IMR-90 (cell line): ENCODE measurements at regions not wholly inside any gene's neighbourhood (a gene's known extent, or its start where the extent isn't known, plus 50 kb on each side); places are given as distances from the start of the nearest gene placed in this dataset.

Source experiments
- ATAC-seq: fragments of 200-7000 bp; cut with Tn5 transposase; 2 replicates; pipeline ENCODE4 v1.9.1; 2020; ENCODE audit warnings: low read depth, mild to moderate bottlenecking, moderate library complexity
- BruUV-seq: library from RNA; stranded (reverse); fragments of 400-500 nt; replicated peaks from 2 replicates; lab custom pipeline; 2021; lab: Mats Ljungman, UMichigan
- CTCF ChIA-PET: fragments of 300-600 bp; formaldehyde crosslinking; extraction: SDS; loops from one replicate; lab custom pipeline; 2021; ENCODE audit warnings: antibody characterized with exemption; lab: Yijun Ruan, JAX
- POLR2A ChIA-PET: fragments of 300-600 bp; sonication (Branson Sonifier 250); formaldehyde crosslinking; loops from one replicate; lab custom pipeline; 2022; ENCODE audit warnings: antibody characterized with exemption; ENCODE audit not compliant: unreplicated experiment; lab: Charles Lee
- DNase-seq: peaks from one replicate; pipeline ENCODE4 v3.0.0; 2013
- H2AFZ ChIP-seq: replicated peaks from 2 replicates; pipeline ENCODE3; 2013; ENCODE audit warnings: low read length, mild to moderate bottlenecking; ENCODE audit not compliant: poor library complexity
- H2AK5ac ChIP-seq: 2 replicates; pipeline ENCODE4 v1.6.1; 2013; ENCODE audit warnings: low read depth, low read length, inconsistent platforms
- H2AK9ac ChIP-seq: replicated peaks from 2 replicates; pipeline ENCODE3; 2013; ENCODE audit warnings: mild to moderate bottlenecking, low read depth, low read length, moderate library complexity; ENCODE audit not compliant: poor library complexity
- H2BK120ac ChIP-seq: 2 replicates; pipeline ENCODE4 v1.6.1; 2013; ENCODE audit warnings: low read depth, low read length, inconsistent platforms
- H2BK15ac ChIP-seq: 3 replicates; pipeline ENCODE4 v1.6.1; 2013; ENCODE audit warnings: low read depth, low read length, inconsistent platforms
- H2BK20ac ChIP-seq: 2 replicates; pipeline ENCODE4 v1.6.1; 2013; ENCODE audit warnings: low read depth, mild to moderate bottlenecking, inconsistent platforms, low read length, moderate library complexity
- H2BK5ac ChIP-seq: 2 replicates; pipeline ENCODE4 v1.6.1; 2013; ENCODE audit warnings: mild to moderate bottlenecking, low read depth, low read length, inconsistent platforms; ENCODE audit not compliant: poor library complexity, severe bottlenecking
- H3K14ac ChIP-seq: replicated peaks from 2 replicates; pipeline ENCODE4 v1.6.1; 2013; ENCODE audit warnings: low read depth, low read length, inconsistent platforms
- H3K18ac ChIP-seq: 2 replicates; pipeline ENCODE4 v1.6.1; 2013; ENCODE audit warnings: low read depth, low read length, control low read depth
- H3K23ac ChIP-seq: 2 replicates; pipeline ENCODE4 v1.6.1; 2013; ENCODE audit warnings: low read depth, low read length, inconsistent platforms
- H3K27ac ChIP-seq: 2 replicates; pipeline ENCODE4 v1.5.1; 2013; ENCODE audit warnings: mild to moderate bottlenecking, control low read depth, low read length; ENCODE audit not compliant: insufficient read depth
- H3K27me3 ChIP-seq: 2 replicates; pipeline ENCODE4 v1.6.1; 2013; ENCODE audit warnings: low read length; ENCODE audit not compliant: control insufficient read depth, insufficient read depth
- H3K36me3 ChIP-seq: 2 replicates; pipeline ENCODE4 v1.6.1; 2013; ENCODE audit warnings: low read length, mixed read lengths; ENCODE audit not compliant: control insufficient read depth, insufficient read depth
- H3K4ac ChIP-seq: 2 replicates; pipeline ENCODE4 v1.6.1; 2013; ENCODE audit warnings: low read depth, low read length, inconsistent platforms
- H3K4me1 ChIP-seq: 2 replicates; pipeline ENCODE4 v1.6.1; 2013; ENCODE audit warnings: low read length, mixed read lengths; ENCODE audit not compliant: control insufficient read depth, insufficient read depth
- H3K4me2 ChIP-seq: 2 replicates; pipeline ENCODE4 v1.6.1; 2013; ENCODE audit warnings: low read depth, mild to moderate bottlenecking, control low read depth, low read length, moderate library complexity
- H3K4me3 ChIP-seq: 2 replicates; pipeline ENCODE4 v1.5.1; 2013; ENCODE audit warnings: low read depth, mild to moderate bottlenecking, control low read depth, low read length, moderate library complexity; ENCODE audit not compliant: insufficient read depth
- H3K56ac ChIP-seq: 2 replicates; pipeline ENCODE4 v1.6.1; 2013; ENCODE audit warnings: low read length, inconsistent platforms; ENCODE audit not compliant: insufficient read depth; ENCODE audit errors: extremely low read depth
- H3K79me1 ChIP-seq, 2 experiments: 2 replicates each; pipeline ENCODE4 v1.6.1; 2013; ENCODE audit warnings: low read length in 2 of 2, inconsistent platforms in 1 of 2, low read depth in 1 of 2
- H3K9ac ChIP-seq: 2 replicates; pipeline ENCODE4 v1.6.1; 2013; ENCODE audit warnings: low read depth, low read length, control low read depth
- H3K9me1 ChIP-seq: 2 replicates; pipeline ENCODE4 v1.6.1; 2013; ENCODE audit warnings: low read length, inconsistent platforms; ENCODE audit not compliant: insufficient read depth
- H3K9me3 ChIP-seq: 2 replicates; pipeline ENCODE4 v1.6.1; 2013; ENCODE audit warnings: low read length; ENCODE audit not compliant: control insufficient read depth, insufficient read depth
- H4K20me1 ChIP-seq: 2 replicates; pipeline ENCODE4 v1.6.1; 2013; ENCODE audit warnings: low read length, inconsistent platforms; ENCODE audit not compliant: insufficient read depth
- H4K5ac ChIP-seq: 2 replicates; pipeline ENCODE4 v1.6.1; 2013; ENCODE audit warnings: mild to moderate bottlenecking, low read depth, low read length, control low read depth
- H4K8ac ChIP-seq, 2 experiments: 2 replicates each; pipeline ENCODE4 v1.6.1; 2013; ENCODE audit warnings: low read depth in 2 of 2, low read length in 2 of 2, control low read depth in 1 of 2, inconsistent platforms in 1 of 2
- H4K91ac ChIP-seq: 2 replicates; pipeline ENCODE4 v1.6.1; 2013; ENCODE audit warnings: low read depth, low read length, inconsistent platforms; ENCODE audit not compliant: insufficient read depth
- BHLHE40 ChIP-seq: fragments of 150-350 bp; IDR thresholded peaks from 2 replicates; pipeline ENCODE4 v1.6.1; 2016; ENCODE audit warnings: mild to moderate bottlenecking, low read depth, low read length
- CEBPB ChIP-seq: IDR thresholded peaks from 2 replicates; pipeline ENCODE4 v1.6.1; 2012; ENCODE audit warnings: low read depth, low read length, improper control_type of control experiment
- CHD1 ChIP-seq: IDR thresholded peaks from 2 replicates; pipeline ENCODE4 v1.6.1; 2012; ENCODE audit warnings: low read depth, low read length, improper control_type of control experiment
- MAFK ChIP-seq: IDR thresholded peaks from 2 replicates; pipeline ENCODE4 v1.6.1; 2012; ENCODE audit warnings: low read depth, low read length, improper control_type of control experiment
- MXI1 ChIP-seq: IDR thresholded peaks from 2 replicates; pipeline ENCODE4 v1.6.1; 2012; ENCODE audit warnings: low read depth, mild to moderate bottlenecking, low read length, moderate library complexity, borderline replicate concordance
- POLR2A ChIP-seq: IDR thresholded peaks from 2 replicates; pipeline ENCODE4 v1.6.1; 2012; ENCODE audit warnings: mild to moderate bottlenecking, low read depth, low read length
- RCOR1 ChIP-seq: IDR thresholded peaks from 2 replicates; pipeline ENCODE4 v1.6.1; 2012; ENCODE audit warnings: mild to moderate bottlenecking, low read length, improper control_type of control experiment; ENCODE audit not compliant: insufficient replicate concordance
- RFX5 ChIP-seq: IDR thresholded peaks from 2 replicates; pipeline ENCODE4 v1.8.0; 2012; ENCODE audit warnings: low read depth, mild to moderate bottlenecking, low read length, moderate library complexity
- SMC3 ChIP-seq: fragments of 150-350 bp; IDR thresholded peaks from 2 replicates; pipeline ENCODE4 v1.6.1; 2016; ENCODE audit warnings: low read depth, mild to moderate bottlenecking, antibody characterized with exemption, low read length, moderate library complexity
- WGBS, 2 experiments: methylation state at CpG; one replicate each; pipeline versions ENCODE4 v1.1.5 to v1.1.7; 2013; ENCODE audit warnings: missing lambda C conversion rate in 2 of 2; ENCODE audit not compliant: insufficient read length in 1 of 2; ENCODE audit errors: extremely low coverage in 2 of 2; 5-methylcytosine and 5-hydroxymethylcytosine counted together
- dilution Hi-C: fragments of 300-500 bp; cut with HindIII; formaldehyde crosslinking; loops from one replicate; pipeline ENCODE4 v1.14.3; 2018; ENCODE audit warnings: low sequenced_read_pairs; ENCODE audit not compliant: unreplicated experiment
- in situ Hi-C: fragments of 300-500 bp; cut with MboI; formaldehyde crosslinking; loops from 3 replicates; pipeline ENCODE4 v1.14.3; 2019; ENCODE audit warnings: low sequenced_read_pairs, inconsistent platforms, mixed read lengths
- intact Hi-C: fragments of 100-400 bp; cut with micrococcal nuclease; formaldehyde crosslinking; loops from 2 replicates; pipeline ENCODE4 v1.10.0; 2022

- 80% methylated on average over 1 of the region's 2 CpGs; no CpG with 5 or more reads in 1 of the 2 experiments for WGBS, 2 experiments
- Histone ChIP-seq H2BK20ac (no peak overlapping the region), H3K14ac (no peak overlapping the region), H2AFZ (no peak overlapping the region), H3K36me3 (no peaks in the 10 kb centered on the region), H3K9ac (no peak overlapping the region), H3K4me1 (no peaks in the 10 kb centered on the region), H3K4ac (no peak overlapping the region), H3K4me3 (no peak overlapping the region), H3K56ac (no peak overlapping the region), H2BK120ac (no peak overlapping the region), H3K18ac (no peak overlapping the region), H2BK15ac (no peak overlapping the region), H4K5ac (no peak overlapping the region), H3K4me2 (no peak overlapping the region), H3K79me1 (no peaks in the 10 kb centered on the region), H3K9me1 (no peaks in the 10 kb centered on the region), H3K27me3 (no peaks in the 10 kb centered on the region), H4K8ac (no peak overlapping the region), H3K23ac (no peak overlapping the region), H2AK5ac (no peak overlapping the region), H3K27ac (no peak overlapping the region), H3K9me3 (no peaks in the 10 kb centered on the region), H4K91ac (no peak overlapping the region), H2BK5ac (no peak overlapping the region), H4K20me1 (no peaks in the 10 kb centered on the region), H2AK9ac (no peak overlapping the region)
- DNase-seq (no peak), ATAC-seq (no peak)
- dilution Hi-C loops (no loop called here), intact Hi-C loops (no loop called here), in situ Hi-C loops (no loop called here)
- no TSS peak for BruUV-seq
- ChIA-PET POLR2A (interaction anchor here (0.6 kb wide), 1 partner anchor 50 kb away, joined by 10 read pairs; no protein-coding TSS in a partner anchor), CTCF (no interaction called here)
- TF ChIP-seq CEBPB (no peak), CHD1 (no peak), RFX5 (no peak), POLR2A (no peak), SMC3 (no peak), MXI1 (no peak), BHLHE40 (no peak), RCOR1 (no peak), MAFK (no peak)
Observed at GRCh38 chr4:74613266-74613665, 168.3 kb downstream of the AREG start.
